ENCODE measurements at regions not wholly inside any gene's neighbourhood (a gene's known extent, or its start where the extent isn't known, plus 50 kb on each side); places are given as distances from the start of the nearest gene placed in this dataset.
"Not testable (repeated sequence)": the region's sequence is repeated elsewhere in the genome, so short reads cannot be mapped to it uniquely, and the experiment has no call there.

DNA sequence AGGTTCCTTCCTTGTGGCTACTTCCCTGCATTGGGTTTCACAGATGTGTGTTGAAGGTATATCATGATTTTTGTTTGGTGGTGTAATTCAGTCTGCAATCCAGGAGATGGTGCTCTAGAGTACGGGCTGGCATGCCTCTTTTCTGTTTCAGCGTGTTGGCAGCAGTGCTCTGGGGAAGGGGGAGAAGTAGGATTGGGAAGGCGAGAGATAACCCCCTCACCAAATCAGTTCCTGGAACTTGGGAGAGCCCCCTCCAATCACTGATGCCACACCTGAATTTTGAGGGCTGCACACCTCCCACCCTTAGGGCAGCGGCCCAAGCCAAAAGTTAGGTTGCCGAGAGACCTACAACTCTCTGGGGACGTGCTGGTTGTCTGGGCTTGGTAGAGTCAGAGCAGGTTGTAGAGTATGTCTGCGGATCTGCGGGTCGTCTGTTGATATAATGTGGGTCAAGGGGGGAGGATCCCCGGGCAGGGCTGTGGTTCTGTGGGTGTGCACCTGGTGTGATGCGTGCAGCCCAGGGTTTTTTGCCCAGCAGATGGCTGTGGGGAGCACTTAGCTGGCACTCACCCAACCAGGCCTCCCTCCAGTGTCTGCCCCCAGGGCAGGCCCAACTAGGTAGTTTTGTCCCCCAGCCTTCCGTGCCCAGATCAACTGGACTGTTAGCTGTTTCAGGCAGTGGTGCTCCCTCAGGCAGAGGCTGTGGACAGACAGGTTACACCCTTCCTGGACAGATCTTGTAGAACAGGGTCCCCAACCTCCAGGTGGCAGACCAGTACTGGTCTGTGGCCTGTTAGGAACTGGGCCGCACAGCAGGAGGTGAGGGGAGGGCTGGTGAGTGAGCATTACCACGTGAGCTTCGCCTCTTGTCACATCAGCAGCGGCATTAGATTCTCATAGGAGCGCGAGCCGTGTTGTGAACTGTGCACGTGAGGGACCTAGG, 85.7 kb downstream of the LGALS9B start:
- not testable (repeated sequence) for TF ChIP-seq PAX5 (IDR thresholded peaks at IDR 0.05; ENCODE audit: insufficient read depth, low read length, severe bottlenecking); POLR2A (IDR thresholded peaks at IDR 0.05; ENCODE audit: low read depth, low read length)

Data from GM12891 (cell line).